ENCODE measurements at regions not wholly inside any gene's neighbourhood (a gene's known extent, or its start where the extent isn't known, plus 50 kb on each side); places are given as distances from the start of the nearest gene placed in this dataset.
"Not testable (repeated sequence)": the region's sequence is repeated elsewhere in the genome, so short reads cannot be mapped to it uniquely, and the experiment has no call there.

- no peak for DNase-seq
Observed at GRCh38 chr7:92913849-92914248, 77.5 kb upstream of the CDK6 start.

- no peak for DNase-seq
Observed at GRCh38 chr7:92910976-92911375, 74.6 kb upstream of the CDK6 start.

GRCh38 chr7:92909686-92910475, 73.5 kb upstream of the CDK6 start:
- no peak for DNase-seq

GRCh38 chr7:92904244-92905131, 68.1 kb upstream of the CDK6 start:
- DNase-seq, result peak; percentile 62

- no peak for DNase-seq
Observed at GRCh38 chr7:92898798-92899197, 62.4 kb upstream of the CDK6 start.

GRCh38 chr7:92894857-92895256, 58.5 kb upstream of the CDK6 start:
- DNase-seq, result not testable (repeated sequence)

GRCh38 chr7:92889081-92889480, 52.7 kb upstream of the CDK6 start:
- no peak for DNase-seq
